GM23338 (cell line): ENCODE measurements at regions not wholly inside any gene's neighbourhood (a gene's known extent, or its start where the extent isn't known, plus 50 kb on each side); places are given as distances from the start of the nearest gene placed in this dataset.

Experiments used
- ATAC-seq: fragments of 200-7000 bp; cut with Tn5 transposase; 3 replicates; pipeline ENCODE4 v1.9.1; 2020
- DNase-seq: peaks from one replicate; pipeline ENCODE4 v3.0.0-alpha.2; 2015; ENCODE audit warnings: low spot score
- H2AFZ ChIP-seq: fragments of 200-600 bp; sonication (generic); 2 replicates; pipeline ENCODE4 v1.8.0; 2016; ENCODE audit warnings: antibody characterized with exemption, mild to moderate bottlenecking, moderate library complexity
- H3F3A ChIP-seq: fragments of 200-600 bp; sonication (generic); replicated peaks from 2 replicates; pipeline ENCODE4 v1.8.0; 2017; ENCODE audit warnings: antibody characterized with exemption, mixed run types, low read depth
- H3K27ac ChIP-seq: fragments of 200-600 bp; sonication (generic); 2 replicates; pipeline ENCODE4 v1.6.1; 2016; ENCODE audit warnings: low read depth
- H3K27me3 ChIP-seq: fragments of 200-600 bp; sonication (generic); 2 replicates; pipeline ENCODE4 v1.8.0; 2016; ENCODE audit warnings: mild to moderate bottlenecking, mixed run types, moderate library complexity; ENCODE audit not compliant: insufficient read depth
- H3K36me3 ChIP-seq: fragments of 200-600 bp; sonication (generic); 2 replicates; pipeline ENCODE4 v1.8.0; 2016; ENCODE audit warnings: mild to moderate bottlenecking; ENCODE audit not compliant: insufficient read depth
- H3K4me1 ChIP-seq: fragments of 200-600 bp; sonication (generic); 2 replicates; pipeline ENCODE4 v1.8.0; 2016; ENCODE audit warnings: mild to moderate bottlenecking, moderate library complexity; ENCODE audit not compliant: insufficient read depth
- H3K4me2 ChIP-seq: fragments of 200-600 bp; sonication (generic); 2 replicates; pipeline ENCODE4 v1.7.1; 2017; ENCODE audit warnings: mixed run types
- H3K4me3 ChIP-seq: fragments of 200-600 bp; sonication (generic); 2 replicates; pipeline ENCODE4 v1.6.1; 2016; ENCODE audit warnings: mixed run types
- H3K79me2 ChIP-seq: fragments of 200-600 bp; sonication (generic); replicated peaks from 2 replicates; pipeline ENCODE4 v1.8.0; 2017; ENCODE audit warnings: mild to moderate bottlenecking; ENCODE audit not compliant: insufficient read depth
- H3K9me2 ChIP-seq: fragments of 200-600 bp; sonication (generic); 2 replicates; pipeline ENCODE4 v1.8.0; 2017; ENCODE audit not compliant: insufficient read depth
- H4K20me1 ChIP-seq: fragments of 200-600 bp; sonication (generic); replicated peaks from 2 replicates; pipeline ENCODE4 v1.8.0; 2017; ENCODE audit warnings: mild to moderate bottlenecking; ENCODE audit not compliant: insufficient read depth
- H3K27ac Mint-ChIP-seq: 2 replicates; pipeline ENCODE4 v1.8.0; 2020; ENCODE audit warnings: inconsistent platforms, mild to moderate bottlenecking, moderate library complexity, mixed read lengths
- H3K27me3 Mint-ChIP-seq: 3 replicates; pipeline ENCODE4 v1.8.0; 2022; ENCODE audit warnings: low read depth, mild to moderate bottlenecking, moderate library complexity, mixed read lengths, inconsistent platforms; ENCODE audit not compliant: insufficient read depth, poor library complexity
- H3K36me3 Mint-ChIP-seq: 3 replicates; pipeline ENCODE4 v1.8.0; 2021; ENCODE audit warnings: low read depth, mild to moderate bottlenecking, inconsistent platforms, moderate library complexity, mixed read lengths
- H3K4me1 Mint-ChIP-seq: 3 replicates; pipeline ENCODE4 v1.8.0; 2020; ENCODE audit warnings: mild to moderate bottlenecking, inconsistent platforms, mixed read lengths
- H3K4me3 Mint-ChIP-seq: 3 replicates; pipeline ENCODE4 v1.8.0; 2021; ENCODE audit warnings: moderate library complexity, mild to moderate bottlenecking, inconsistent platforms, mixed read lengths
- H3K9me3 Mint-ChIP-seq: 3 replicates; pipeline ENCODE4 v1.8.0; 2020; ENCODE audit warnings: moderate library complexity, mild to moderate bottlenecking, inconsistent platforms, mixed read lengths
- CREB1 ChIP-seq: fragments of 250-450 bp; sonication (Bioruptor Pico); IDR thresholded peaks from 2 replicates; pipeline ENCODE4 v1.5.0; 2020; ENCODE audit warnings: low read depth, mild to moderate bottlenecking, moderate library complexity
- EZH2 ChIP-seq: fragments of 200-600 bp; sonication (generic); IDR thresholded peaks from one replicate; pipeline ENCODE4 v1.8.0; 2017; ENCODE audit warnings: antibody characterized with exemption, mild to moderate bottlenecking, low read depth; ENCODE audit not compliant: unreplicated experiment
- EZH2phosphoT487 ChIP-seq: fragments of 200-600 bp; sonication (generic); IDR thresholded peaks from one replicate; pipeline ENCODE4 v1.8.1; 2018; ENCODE audit warnings: antibody characterized with exemption; ENCODE audit not compliant: unreplicated experiment
- JUNB ChIP-seq: IDR thresholded peaks from one replicate; pipeline ENCODE4 v1.6.1; 2016; ENCODE audit warnings: antibody characterized with exemption; ENCODE audit not compliant: unreplicated experiment
- NANOG ChIP-seq: IDR thresholded peaks from 2 replicates; pipeline ENCODE4 v1.6.1; 2016; ENCODE audit warnings: antibody characterized with exemption, borderline replicate concordance
- POLR2AphosphoS5 ChIP-seq: IDR thresholded peaks from 2 replicates; pipeline ENCODE4 v1.6.1; 2016; ENCODE audit warnings: antibody characterized with exemption, low read depth
- STAT1 ChIP-seq: IDR thresholded peaks from one replicate; pipeline ENCODE4 v1.6.1; 2016; ENCODE audit warnings: antibody characterized with exemption; ENCODE audit not compliant: unreplicated experiment
- ZNF114 ChIP-seq: fragments of 250-450 bp; sonication (Bioruptor Pico); IDR thresholded peaks from 2 replicates; pipeline ENCODE4 v1.5.0; 2020; ENCODE audit warnings: mild to moderate bottlenecking, moderate library complexity
- ZNF331 ChIP-seq: fragments of 250-450 bp; sonication (Bioruptor Pico); IDR thresholded peaks from 2 replicates; pipeline ENCODE4 v1.5.0; 2020; ENCODE audit warnings: low read depth, mild to moderate bottlenecking, moderate library complexity
- TF ChIP-seq, protein P1 (sequence below): IDR thresholded peaks from one replicate; pipeline ENCODE4 v1.6.1; 2018; ENCODE audit warnings: antibody characterized with exemption; ENCODE audit not compliant: unreplicated experiment
- TF ChIP-seq, protein P2 (sequence below), 2 experiments: fragments of 200-600 bp in 1 of 2; sonication (generic) in 1 of 2; conservative IDR thresholded peaks; 2 replicates each; pipeline versions ENCODE4 v1.5.1 to v1.6.1; 2016 to 2017; ENCODE audit warnings: antibody characterized with exemption in 2 of 2, low read depth in 2 of 2, mild to moderate bottlenecking in 2 of 2, moderate library complexity in 1 of 2
- TF ChIP-seq, protein P3 (sequence below): fragments of 250-450 bp; sonication (Bioruptor Pico); IDR thresholded peaks from 2 replicates; pipeline ENCODE4 v1.5.0; 2020; ENCODE audit warnings: mild to moderate bottlenecking, moderate library complexity
- TF ChIP-seq, protein P4 (sequence below): IDR thresholded peaks from 2 replicates; pipeline ENCODE4 v1.6.1; 2016; ENCODE audit warnings: antibody characterized with exemption

DNA sequence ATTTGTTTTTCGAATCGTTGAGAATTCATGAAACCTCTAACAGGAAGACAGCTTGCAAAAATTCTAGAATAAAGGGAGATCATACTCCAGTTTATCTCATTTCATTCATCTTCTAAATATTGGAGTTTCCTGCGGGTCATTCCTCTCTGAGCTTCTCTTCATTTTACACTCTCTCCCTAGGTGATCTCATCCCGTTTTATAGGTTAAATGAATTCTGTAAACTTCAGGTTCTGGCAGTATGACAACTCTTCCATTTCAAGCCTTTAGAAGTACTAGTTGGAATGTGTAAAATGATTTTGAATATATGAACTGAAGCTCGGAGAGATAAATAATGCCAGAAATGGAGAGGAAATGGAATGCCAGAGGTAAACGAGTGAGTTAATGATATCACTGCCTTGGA is 312.4 kb downstream of the METTL4 start:
- ATAC-seq = no peak
- Histone ChIP-seq H3K27me3 (no peaks in the 10 kb centered on the region), H3K9me2 (peaks cover 7% of the 10 kb centered on the region; the same call in 1 of the 2 replicates), H3F3A (no peaks in the 10 kb centered on the region), H3K4me3 (no peak overlapping the region), H3K4me2 (no peak overlapping the region), H3K36me3 (no peaks in the 10 kb centered on the region), H4K20me1 (no peaks in the 10 kb centered on the region), H3K4me1 (no peaks in the 10 kb centered on the region), H3K79me2 (no peaks in the 10 kb centered on the region), H3K27ac (no peak overlapping the region), H2AFZ (no peak overlapping the region)
- no peak for DNase-seq
- peaks cover 3% of the 10 kb centered on the region for H3K27me3 Mint-ChIP-seq
- H3K4me1 Mint-ChIP-seq = peaks cover 5% of the 10 kb centered on the region
- H3K4me3 Mint-ChIP-seq = no peak overlapping the region
- TF ChIP-seq ZNF331 (CRISPR knock-in tag) (no peak), JUNB (no peak), EZH2 (no peak), NANOG (no peak), CREB1 (no peak), ZNF114 (no peak), POLR2AphosphoS5 (no peak), EZH2phosphoT487 (no peak), STAT1 (no peak)
- TF ChIP-seq, protein P1, sequence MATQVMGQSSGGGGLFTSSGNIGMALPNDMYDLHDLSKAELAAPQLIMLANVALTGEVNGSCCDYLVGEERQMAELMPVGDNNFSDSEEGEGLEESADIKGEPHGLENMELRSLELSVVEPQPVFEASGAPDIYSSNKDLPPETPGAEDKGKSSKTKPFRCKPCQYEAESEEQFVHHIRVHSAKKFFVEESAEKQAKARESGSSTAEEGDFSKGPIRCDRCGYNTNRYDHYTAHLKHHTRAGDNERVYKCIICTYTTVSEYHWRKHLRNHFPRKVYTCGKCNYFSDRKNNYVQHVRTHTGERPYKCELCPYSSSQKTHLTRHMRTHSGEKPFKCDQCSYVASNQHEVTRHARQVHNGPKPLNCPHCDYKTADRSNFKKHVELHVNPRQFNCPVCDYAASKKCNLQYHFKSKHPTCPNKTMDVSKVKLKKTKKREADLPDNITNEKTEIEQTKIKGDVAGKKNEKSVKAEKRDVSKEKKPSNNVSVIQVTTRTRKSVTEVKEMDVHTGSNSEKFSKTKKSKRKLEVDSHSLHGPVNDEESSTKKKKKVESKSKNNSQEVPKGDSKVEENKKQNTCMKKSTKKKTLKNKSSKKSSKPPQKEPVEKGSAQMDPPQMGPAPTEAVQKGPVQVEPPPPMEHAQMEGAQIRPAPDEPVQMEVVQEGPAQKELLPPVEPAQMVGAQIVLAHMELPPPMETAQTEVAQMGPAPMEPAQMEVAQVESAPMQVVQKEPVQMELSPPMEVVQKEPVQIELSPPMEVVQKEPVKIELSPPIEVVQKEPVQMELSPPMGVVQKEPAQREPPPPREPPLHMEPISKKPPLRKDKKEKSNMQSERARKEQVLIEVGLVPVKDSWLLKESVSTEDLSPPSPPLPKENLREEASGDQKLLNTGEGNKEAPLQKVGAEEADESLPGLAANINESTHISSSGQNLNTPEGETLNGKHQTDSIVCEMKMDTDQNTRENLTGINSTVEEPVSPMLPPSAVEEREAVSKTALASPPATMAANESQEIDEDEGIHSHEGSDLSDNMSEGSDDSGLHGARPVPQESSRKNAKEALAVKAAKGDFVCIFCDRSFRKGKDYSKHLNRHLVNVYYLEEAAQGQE = no peak
- TF ChIP-seq, protein P2, sequence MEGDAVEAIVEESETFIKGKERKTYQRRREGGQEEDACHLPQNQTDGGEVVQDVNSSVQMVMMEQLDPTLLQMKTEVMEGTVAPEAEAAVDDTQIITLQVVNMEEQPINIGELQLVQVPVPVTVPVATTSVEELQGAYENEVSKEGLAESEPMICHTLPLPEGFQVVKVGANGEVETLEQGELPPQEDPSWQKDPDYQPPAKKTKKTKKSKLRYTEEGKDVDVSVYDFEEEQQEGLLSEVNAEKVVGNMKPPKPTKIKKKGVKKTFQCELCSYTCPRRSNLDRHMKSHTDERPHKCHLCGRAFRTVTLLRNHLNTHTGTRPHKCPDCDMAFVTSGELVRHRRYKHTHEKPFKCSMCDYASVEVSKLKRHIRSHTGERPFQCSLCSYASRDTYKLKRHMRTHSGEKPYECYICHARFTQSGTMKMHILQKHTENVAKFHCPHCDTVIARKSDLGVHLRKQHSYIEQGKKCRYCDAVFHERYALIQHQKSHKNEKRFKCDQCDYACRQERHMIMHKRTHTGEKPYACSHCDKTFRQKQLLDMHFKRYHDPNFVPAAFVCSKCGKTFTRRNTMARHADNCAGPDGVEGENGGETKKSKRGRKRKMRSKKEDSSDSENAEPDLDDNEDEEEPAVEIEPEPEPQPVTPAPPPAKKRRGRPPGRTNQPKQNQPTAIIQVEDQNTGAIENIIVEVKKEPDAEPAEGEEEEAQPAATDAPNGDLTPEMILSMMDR (conservative IDR thresholded peaks at IDR 0.05; ENCODE audit: low read depth in 2 of 2) = no peak
- TF ChIP-seq, protein P3, sequence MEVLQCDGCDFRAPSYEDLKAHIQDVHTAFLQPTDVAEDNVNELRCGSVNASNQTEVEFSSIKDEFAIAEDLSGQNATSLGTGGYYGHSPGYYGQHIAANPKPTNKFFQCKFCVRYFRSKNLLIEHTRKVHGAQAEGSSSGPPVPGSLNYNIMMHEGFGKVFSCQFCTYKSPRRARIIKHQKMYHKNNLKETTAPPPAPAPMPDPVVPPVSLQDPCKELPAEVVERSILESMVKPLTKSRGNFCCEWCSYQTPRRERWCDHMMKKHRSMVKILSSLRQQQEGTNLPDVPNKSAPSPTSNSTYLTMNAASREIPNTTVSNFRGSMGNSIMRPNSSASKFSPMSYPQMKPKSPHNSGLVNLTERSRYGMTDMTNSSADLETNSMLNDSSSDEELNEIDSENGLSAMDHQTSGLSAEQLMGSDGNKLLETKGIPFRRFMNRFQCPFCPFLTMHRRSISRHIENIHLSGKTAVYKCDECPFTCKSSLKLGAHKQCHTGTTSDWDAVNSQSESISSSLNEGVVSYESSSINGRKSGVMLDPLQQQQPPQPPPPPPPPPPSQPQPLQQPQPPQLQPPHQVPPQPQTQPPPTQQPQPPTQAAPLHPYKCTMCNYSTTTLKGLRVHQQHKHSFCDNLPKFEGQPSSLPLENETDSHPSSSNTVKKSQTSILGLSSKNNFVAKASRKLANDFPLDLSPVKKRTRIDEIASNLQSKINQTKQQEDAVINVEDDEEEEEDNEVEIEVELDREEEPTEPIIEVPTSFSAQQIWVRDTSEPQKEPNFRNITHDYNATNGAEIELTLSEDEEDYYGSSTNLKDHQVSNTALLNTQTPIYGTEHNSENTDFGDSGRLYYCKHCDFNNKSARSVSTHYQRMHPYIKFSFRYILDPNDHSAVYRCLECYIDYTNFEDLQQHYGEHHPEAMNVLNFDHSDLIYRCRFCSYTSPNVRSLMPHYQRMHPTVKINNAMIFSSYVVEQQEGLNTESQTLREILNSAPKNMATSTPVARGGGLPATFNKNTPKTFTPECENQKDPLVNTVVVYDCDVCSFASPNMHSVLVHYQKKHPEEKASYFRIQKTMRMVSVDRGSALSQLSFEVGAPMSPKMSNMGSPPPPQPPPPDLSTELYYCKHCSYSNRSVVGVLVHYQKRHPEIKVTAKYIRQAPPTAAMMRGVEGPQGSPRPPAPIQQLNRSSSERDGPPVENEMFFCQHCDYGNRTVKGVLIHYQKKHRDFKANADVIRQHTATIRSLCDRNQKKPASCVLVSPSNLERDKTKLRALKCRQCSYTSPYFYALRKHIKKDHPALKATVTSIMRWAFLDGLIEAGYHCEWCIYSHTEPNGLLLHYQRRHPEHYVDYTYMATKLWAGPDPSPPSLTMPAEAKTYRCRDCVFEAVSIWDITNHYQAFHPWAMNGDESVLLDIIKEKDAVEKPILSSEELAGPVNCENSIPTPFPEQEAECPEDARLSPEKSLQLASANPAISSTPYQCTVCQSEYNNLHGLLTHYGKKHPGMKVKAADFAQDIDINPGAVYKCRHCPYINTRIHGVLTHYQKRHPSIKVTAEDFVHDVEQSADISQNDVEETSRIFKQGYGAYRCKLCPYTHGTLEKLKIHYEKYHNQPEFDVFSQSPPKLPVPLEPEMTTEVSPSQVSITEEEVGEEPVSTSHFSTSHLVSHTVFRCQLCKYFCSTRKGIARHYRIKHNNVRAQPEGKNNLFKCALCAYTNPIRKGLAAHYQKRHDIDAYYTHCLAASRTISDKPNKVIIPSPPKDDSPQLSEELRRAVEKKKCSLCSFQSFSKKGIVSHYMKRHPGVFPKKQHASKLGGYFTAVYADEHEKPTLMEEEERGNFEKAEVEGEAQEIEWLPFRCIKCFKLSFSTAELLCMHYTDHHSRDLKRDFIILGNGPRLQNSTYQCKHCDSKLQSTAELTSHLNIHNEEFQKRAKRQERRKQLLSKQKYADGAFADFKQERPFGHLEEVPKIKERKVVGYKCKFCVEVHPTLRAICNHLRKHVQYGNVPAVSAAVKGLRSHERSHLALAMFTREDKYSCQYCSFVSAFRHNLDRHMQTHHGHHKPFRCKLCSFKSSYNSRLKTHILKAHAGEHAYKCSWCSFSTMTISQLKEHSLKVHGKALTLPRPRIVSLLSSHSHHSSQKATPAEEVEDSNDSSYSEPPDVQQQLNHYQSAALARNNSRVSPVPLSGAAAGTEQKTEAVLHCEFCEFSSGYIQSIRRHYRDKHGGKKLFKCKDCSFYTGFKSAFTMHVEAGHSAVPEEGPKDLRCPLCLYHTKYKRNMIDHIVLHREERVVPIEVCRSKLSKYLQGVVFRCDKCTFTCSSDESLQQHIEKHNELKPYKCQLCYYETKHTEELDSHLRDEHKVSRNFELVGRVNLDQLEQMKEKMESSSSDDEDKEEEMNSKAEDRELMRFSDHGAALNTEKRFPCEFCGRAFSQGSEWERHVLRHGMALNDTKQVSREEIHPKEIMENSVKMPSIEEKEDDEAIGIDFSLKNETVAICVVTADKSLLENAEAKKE = no peak
- TF ChIP-seq, protein P4, sequence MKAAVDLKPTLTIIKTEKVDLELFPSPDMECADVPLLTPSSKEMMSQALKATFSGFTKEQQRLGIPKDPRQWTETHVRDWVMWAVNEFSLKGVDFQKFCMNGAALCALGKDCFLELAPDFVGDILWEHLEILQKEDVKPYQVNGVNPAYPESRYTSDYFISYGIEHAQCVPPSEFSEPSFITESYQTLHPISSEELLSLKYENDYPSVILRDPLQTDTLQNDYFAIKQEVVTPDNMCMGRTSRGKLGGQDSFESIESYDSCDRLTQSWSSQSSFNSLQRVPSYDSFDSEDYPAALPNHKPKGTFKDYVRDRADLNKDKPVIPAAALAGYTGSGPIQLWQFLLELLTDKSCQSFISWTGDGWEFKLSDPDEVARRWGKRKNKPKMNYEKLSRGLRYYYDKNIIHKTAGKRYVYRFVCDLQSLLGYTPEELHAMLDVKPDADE = no peak
- H3K9me3 Mint-ChIP-seq = peaks cover 11% of the 10 kb centered on the region
- no peaks in the 10 kb centered on the region for H3K36me3 Mint-ChIP-seq
- no peak overlapping the region for H3K27ac Mint-ChIP-seq
